ENCODE measurements at regions not wholly inside any gene's neighbourhood (a gene's known extent, or its start where the extent isn't known, plus 50 kb on each side); places are given as distances from the start of the nearest gene placed in this dataset.

DNA sequence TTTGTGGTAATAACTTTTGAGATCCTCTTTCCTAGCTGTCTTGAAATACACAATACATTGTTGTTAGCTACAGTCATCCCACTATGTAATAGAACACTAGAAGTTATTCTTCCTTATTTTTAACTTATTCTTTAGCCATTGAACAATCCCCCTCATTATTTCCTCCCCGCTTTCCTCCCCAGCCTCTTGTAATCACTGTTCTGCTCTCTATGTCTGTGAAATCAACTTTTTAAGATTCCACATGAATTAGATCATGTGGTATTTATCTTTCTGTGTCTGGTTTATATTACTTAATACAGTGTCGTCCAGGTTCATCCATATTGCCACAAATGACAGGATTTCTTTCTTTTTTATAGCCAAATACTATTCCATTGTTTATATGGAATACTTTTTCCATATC, 72.9 kb downstream of the SLC10A2 start:
- DNase-seq (ENCODE audit: low spot score): no peak

DNA sequence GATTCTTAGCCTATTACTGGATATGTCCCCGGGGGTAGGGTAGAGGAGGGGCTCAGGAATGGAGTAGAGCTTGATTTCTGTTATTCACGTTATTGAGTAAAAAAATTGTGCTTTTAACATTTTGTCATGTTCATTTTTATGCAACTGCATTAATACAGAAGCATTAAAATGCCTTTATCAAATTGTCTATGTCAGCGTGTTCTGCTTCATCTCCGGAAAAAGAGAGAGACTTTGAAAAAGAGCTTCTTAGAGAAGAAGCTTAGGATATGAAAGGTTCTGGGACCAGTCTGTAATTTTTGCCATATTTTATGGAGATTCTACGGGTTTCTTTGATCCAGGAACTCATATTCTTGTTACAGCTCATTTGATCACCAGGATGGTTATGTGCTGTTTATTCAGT, 82.0 kb downstream of the SLC10A2 start:
- DNase-seq (ENCODE audit: low spot score): no peak

DNA sequence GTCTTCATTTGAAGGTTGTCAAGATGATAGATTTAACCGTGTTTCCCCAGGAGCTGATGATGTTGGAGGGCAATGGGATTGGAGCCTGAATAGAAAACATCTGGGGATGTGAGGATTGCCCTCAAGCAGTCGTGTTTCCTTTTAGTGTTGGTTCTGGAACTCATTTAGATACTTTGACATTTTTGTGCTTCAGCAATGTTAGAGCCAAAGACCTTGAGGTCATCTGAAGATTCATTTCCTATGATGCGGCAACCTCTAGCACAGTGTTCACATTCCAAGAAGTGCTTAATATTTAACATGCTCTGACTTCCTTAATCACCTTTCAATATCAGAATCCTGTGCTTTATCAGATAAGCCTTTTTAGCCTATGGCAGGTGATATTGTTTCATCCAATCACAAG, 82.7 kb downstream of the SLC10A2 start:
- DNase-seq (ENCODE audit: low spot score): no peak

DNA sequence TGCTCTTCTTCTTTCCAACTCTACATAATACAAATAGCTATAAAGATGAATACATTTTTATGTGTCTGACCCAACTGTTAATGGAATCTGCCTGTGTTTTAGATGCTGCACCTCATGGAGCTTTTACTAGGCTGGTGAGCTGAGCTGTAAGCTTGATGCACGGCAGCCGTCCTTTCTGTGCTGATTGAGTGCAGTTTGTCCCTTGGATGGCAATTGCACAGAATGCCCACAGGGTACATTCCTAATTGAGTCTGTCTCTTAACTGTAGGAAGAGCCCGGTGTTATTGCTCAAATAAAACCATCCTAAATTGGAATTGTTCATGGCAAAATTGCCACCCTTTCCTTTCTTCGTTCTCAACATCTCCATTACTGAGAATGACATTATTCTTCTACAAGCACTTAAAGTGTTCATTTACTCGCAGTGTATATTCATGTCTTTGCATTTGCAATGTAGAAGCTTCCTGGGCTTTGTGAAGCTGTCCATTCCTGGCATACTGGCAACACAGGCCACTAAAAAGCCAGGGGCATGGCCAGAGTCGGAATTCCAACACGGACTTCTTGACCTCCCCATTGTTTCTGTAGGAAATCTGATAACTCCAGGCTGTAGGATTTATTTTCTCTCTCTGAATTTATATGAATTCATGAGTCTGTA, 85.8 kb downstream of the SLC10A2 start:
- no peak for DNase-seq (ENCODE audit: low spot score)

DNA sequence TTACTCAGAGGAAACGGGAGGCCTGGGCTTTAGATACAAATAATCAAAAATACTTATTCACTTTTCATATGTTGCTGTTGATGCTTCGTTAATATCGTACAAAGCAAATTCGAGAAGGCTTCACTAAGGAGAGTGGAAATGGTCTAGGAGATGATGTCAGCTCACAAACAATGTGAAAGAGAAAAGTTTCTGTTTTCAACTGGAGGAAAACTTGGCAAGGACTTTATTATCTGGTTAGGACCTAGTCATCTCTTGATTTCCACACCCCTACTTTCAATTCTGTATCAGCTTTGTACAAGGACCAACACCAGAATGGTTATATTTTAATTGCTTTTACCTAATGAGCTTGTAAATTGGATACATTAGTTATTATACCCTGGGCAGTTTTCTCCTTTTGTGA, 88.0 kb downstream of the SLC10A2 start:
- no peak for DNase-seq (ENCODE audit: low spot score)

DNA sequence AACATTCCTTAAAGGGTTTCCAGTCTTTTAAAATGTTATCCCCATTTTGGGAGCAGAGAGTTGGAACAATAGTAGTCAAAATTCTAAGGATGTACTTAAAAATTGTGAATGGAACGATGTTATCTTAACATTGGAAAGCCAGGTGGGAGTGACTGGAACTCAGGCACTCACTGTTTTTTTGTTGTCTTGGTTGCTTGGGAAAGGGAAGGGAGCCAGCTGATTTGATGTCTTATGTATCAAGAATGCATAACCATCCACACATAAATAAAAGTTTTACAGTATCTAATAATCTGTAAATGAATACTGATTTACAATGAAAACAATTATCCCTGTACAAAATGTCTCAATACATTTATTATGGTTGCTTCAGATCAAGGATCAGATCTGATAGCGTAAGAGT, 88.7 kb downstream of the SLC10A2 start:
- DNase-seq (ENCODE audit: low spot score): no peak

DNA sequence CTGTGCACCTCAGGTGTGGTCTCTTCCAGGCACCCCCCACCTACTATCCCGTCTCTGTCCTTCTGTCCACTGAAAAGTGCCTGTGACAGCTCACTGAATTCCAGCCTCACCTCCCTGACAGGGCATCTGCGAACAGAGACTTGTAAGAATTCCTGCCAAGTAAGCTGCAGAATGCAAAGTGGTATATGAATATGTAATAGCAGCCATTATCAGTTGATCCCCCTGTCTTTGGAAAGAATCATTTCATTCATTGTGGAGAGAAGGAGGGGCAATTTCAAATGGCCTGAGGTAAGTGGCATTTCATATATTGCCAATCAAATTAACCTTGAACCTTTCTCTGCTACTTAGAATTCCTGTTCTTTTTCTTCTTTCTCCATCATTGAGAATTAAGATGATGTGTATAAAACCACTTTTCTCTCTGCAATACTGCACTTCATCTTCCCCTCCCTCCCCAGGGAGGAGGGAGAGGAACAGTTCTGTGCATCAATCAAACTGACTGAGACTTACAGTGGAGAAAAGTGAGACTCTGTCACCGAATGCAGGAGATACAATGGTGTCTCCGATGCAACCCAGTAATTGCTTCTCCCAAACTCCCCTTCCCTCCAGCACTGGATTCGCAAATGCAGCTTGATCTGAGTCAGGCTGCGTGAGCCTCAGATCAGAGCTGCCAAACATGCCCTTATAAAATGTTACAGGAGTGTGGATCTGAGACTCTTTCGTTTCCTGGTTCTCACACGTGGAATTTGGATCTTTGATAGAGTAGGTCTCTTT, 91.7 kb downstream of the SLC10A2 start:
- DNase-seq (ENCODE audit: low spot score): no peak

DNA sequence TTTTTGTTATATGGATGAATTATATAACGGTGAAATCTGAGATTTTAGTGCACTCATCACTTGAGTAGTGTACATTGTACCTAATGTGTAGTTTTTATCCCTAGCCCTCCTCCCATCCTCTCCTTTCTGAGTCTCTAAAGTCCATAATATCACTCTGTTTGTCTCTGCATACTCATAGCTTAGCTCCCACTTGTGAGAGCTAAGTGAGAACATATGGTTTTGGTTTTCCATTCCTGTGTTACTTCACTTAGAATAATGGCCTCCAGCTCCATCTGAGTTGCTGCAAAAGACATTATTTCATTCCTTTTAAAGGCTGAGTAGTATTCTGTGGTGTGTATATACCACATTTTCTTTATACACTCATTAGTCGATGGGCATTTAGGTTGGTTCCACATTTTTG, 94.0 kb downstream of the SLC10A2 start:
- DNase-seq (ENCODE audit: low spot score): no peak

DNA sequence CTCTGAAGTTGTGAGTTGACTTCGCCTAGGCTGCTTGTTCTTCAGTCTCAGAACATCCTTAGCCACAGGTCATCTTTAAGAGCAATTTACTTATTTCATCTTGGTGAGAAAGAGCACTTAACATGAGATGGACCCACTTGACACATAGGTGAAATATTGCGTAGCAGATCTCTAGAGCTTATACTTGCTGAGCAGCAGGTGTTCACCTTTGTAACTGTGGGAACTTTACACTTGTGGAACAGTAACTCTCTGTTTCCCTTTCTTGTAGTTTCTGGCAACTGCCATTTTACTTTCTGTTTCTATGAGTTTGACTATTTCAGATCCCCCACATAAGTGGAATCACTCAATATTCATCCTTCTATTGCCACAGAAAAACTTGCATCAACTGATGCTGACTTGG, 95.7 kb downstream of the SLC10A2 start:
- no peak for DNase-seq (ENCODE audit: low spot score)

DNA sequence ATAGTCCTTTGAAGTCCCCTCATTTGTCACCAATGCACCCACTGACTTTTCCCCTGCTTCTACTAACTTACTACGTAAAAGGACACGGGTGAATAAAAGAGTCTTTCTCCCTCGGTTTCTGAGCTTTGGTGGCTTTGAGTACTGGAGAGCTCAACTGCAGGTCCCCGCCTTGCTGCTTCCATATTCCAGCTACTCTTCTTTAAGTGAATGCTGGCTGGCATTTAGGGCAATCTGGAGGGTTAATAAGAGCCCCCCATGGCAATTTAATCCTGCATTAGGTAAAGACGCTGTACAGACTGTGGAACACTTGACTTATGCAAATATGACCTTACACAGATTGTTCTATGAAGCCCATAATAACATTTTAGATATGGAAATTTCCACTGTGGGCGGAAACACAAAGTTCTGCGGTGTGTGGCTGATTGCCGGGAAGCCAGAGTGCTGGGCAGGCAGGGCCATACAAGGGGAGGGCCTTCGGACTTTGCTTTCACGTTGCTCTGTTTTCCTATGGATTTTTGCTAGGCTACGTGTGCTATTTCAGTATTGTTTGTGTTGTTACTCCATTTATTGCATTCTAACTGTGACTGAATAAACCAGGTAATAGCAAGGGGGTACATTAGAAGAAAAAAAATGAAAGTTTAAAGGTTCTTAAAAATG, 97.5 kb downstream of the SLC10A2 start:
- DNase-seq (ENCODE audit: low spot score): no peak

DNA sequence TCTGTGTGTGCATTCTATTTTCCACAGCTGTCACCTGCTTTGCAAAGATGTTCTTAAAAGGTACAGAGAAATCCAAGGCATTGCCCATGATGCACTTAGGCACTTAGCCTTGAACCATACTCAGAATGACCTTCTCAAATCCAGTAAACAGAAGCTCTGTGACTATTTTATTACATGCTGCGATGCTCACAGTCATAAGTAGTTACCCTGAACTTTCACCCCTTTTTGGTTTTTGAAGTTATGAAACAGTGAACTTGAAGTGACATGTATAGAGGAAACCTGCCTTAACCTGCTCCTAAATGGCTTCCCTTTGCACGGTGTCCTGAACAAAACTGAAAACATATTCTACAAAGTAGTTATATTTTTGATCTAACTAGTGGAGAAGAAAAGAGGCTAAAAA, 100.4 kb downstream of the SLC10A2 start:
- DNase-seq (ENCODE audit: low spot score): no peak

DNA sequence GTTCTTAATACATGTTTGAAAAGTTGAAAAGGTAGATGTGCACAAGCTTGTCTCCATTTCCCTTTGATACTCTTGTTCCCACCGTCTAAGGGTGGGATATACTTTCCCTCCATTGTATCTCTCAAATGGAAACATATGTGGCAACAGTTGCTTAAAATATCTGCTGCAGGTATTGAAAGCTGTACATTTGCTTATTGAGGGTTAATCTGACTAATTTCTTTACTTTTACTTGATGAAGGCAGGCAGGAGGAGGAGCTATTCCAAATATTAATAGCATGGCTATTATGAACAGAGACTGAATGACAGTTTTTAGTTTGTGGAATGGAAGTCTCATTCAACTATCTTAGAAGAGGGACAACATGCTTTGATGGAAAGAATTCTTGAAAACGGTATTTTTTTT, 103.8 kb downstream of the SLC10A2 start:
- no peak for DNase-seq (ENCODE audit: low spot score)

DNA sequence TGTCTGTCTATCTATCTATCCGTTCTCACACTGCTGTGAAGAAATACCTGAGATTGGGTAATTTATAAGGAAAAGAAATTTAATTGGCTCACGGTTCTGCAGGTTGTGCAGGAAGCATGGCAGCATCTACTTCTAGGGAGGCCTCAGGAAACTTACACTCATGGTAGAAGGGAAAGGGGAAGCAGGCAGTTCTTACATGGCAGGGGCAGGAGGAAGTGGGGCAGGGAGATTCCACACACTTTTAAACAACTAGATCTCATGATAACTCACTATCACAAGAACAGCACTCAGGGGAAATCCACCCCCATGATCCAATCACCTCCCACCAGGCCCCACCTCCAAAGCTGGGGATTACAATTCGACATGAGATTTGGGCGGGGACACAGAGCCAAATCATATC, 105.3 kb downstream of the SLC10A2 start:
- no peak for DNase-seq (ENCODE audit: low spot score)

DNA sequence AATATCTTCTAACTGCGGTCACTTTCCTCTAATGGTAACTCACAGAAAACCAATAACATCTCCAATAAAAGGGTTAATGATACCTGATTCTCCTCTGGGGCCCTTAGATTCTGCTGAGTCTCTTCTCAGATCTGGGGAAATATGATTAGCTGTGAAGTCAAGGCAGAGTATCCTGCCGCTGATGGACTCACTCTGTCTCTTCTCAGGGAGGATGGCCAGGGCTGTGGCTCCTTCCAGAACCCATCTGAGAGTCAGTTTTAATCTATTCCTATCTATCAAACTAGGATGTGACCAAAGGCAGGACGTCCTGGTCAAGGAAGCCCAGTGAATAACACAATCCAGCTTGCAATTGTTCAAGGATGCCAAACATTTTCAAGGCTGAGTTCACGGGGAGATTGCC, 109.8 kb downstream of the SLC10A2 start:
- no peak for DNase-seq (ENCODE audit: low spot score)

DNA sequence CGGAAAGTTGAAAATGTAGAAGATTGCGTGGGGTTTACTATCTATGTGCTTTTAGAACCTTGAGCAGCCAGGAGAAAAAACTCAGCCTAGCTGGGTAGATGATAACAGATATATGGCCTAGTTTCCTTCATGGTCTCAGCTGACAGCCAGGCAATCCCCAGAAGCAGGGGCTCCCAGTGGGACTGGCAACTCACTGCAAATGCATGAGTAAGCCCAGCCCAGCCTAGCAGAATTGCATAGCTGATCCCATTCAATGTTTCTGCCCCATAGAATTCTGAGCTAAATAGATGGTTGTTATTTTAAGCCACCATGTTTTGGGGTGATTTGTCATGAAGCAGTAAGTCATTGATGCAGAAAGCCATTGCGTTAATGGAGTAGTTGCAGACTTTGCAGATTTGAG, 108.5 kb downstream of the ERCC5 start:
- no peak for DNase-seq (ENCODE audit: low spot score)

DNA sequence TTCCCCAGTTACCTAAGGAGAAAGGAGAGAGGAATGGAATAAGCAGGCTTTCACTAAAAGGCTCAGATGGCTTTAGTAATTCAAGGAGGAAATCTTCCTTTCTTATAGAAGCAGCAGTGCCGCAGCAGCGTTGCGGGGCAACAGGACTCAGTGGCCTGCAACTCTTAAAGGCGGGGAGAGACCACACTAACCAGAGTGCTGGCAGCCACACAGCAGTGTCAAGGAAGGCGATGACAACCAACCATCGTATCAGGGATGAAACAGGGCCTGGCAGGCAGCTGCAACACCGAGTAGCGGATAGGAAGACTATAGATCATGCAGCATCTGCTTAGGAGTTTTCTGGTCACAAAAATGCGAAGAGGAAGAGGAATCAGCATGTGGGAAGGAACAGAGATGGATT, 106.0 kb downstream of the ERCC5 start:
- DNase-seq (ENCODE audit: low spot score): no peak

DNA sequence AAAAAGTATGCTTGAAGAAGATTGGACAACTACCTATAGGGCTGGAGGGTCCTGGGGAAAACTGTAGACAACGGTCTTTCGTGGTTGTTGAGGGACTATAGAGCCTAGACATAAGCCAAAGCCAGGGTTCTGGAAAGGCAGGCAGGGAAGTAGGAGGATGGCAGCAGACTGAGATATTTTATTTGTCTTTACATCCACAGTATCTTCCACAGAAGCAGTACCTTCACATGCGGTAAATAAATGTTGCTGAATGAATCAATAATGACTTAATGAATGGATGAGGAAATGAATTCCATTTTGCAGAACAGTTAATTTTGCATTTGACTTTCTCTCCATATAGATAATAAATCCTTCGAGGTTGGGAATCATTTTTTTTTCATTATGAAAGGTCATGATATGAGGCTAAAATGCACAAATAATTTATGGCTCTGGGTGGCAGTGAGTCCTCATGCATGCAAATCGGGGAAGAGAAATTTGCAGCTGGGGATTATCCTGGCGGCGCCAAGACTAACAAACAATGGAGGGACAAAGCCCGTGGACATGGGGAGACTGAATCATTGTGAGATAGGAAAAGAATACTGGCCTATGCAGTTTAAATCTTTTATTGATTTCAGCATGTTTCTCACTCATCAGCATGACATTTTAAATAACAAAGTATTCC, 102.0 kb downstream of the ERCC5 start:
- peak; percentile 48 for DNase-seq (ENCODE audit: low spot score)

DNA sequence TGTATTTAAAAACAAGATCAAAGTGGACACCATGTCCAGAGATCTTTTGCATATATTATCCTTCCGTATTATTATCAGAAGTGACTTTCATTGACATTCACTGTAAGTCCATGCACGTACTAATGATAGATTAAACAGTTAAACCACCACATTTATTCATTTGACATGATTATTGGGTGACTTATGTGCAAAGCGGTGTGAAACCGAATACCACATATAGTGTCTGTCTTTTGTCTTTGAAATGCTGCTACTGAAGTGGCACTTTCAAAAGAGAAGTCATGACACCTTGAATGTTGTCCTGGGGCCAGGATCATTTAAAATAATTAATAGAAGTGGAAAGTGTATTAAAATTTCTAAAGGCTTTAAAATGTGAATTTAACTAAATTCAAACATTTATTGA, 100.1 kb downstream of the ERCC5 start:
- no peak for DNase-seq (ENCODE audit: low spot score)

DNA sequence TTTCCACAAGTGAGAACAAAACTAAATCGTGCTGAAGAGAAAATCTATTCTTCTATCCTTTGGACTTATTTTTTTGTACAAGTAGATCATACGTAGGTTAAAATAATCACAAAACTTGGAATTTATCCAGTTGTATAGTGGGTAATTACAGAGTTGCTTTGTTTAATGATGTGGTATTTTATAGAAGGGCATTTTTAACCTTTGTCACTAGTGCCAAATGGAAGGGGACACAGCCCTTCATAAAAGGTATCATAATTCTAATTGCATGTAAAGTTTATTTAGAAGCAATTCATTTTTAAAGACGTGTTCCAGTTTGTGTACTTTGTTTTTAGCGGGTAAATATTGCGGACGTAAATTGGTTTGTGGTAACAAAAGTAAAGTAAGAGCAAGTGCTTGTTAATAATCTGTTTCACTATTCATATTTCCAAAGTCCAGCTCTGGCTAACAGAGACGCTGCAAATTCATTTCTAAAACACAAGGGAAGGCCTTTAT, 99.5 kb downstream of the ERCC5 start:
- DNase-seq (ENCODE audit: low spot score): no peak

DNA sequence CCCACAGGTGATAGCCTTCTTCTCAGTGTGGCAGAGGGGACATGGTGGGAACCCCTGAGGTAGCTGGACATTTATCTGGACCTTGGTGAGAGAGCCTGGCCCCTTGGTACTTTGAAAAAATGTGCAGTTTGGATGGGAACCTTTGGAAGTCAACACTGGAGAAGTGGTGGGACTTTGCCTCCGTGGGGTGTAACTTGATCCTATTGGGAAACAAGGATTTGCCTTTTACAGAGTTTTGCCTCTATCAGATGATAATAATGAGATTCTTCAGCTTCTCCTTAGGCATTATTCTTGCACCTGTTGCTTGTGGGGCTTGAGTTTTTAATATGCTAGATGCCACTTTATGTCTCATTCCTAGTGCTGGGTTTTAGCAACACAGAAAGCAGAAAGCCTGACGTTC, 99.0 kb downstream of the ERCC5 start:
- no peak for DNase-seq (ENCODE audit: low spot score)

DNA sequence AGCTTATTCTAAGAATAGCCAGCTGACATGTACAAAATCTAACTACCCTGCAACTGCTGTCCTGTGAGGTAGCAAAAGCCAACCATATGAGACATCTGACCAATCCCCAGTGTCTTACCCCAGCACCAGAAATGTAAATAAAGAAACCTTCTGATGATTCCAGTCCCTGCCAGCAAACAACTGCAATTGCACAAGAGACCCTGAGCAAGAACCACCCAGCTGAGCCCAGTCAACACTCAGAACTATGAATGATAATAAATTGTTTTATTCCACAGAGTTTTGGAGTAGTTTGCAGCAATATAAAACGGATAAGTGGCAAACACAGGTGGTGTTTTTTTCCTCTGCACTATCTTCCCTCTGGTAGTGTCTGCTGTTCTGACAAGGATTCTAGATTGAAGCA, 94.9 kb downstream of the ERCC5 start:
- DNase-seq (ENCODE audit: low spot score): no peak

DNA sequence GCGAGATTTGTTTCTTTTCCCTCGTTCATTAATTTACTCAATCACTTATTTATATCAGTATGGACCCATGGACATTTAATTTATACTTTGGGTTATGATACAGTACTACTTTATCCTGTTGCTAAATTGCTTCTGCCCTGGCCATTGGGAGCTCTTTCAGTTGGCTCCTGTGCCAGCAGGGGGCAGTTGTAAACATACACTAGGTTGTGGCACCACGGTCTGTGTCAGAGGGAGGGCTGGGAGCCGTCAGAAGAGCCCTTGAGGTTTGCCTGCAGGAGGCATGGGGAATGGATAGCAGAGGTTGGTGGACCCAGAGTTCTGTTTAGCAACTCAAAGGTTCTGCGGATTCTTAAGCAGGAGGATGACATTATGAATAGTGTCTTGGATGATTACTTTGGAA, 94.3 kb downstream of the ERCC5 start:
- DNase-seq (ENCODE audit: low spot score): no peak

DNA sequence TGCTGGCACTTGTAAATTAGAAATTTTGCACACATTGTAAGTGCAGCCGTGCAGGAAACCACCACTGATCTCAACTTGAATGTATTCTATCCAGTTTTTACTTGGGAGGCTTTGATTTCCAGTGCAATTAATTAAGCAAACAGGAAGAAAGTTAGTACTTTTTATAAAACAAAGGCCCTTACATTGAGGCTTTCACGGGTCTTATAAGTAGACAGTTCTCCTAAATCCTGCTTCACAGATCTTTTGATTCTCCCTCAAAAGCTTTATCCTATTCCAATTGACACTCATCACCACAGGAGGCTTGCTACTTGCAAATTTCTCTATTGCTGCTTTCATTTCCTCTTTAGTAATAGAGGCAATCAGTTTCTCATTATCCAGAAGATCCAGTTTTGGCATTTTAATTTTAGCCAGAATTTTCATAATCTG, 90.1 kb downstream of the ERCC5 start:
- no peak for DNase-seq (ENCODE audit: low spot score)

Measured in ureter (tissue), 1 donor.